ENCODE measurements at regions not wholly inside any gene's neighbourhood (a gene's known extent, or its start where the extent isn't known, plus 50 kb on each side); places are given as distances from the start of the nearest gene placed in this dataset.

GRCh38 chr16:85971902-85972638, 73.1 kb downstream of the IRF8 start:
- ChIA-PET CTCF (no interaction called here), POLR2A (no interaction called here)
- no peak for DNase-seq (ENCODE audit: extremely low spot score)
- TF ChIP-seq ZNF384 (IDR thresholded peaks at IDR 0.05) = no peak
- no peak for TF ChIP-seq SP1 (IDR thresholded peaks at IDR 0.05)
- TF ChIP-seq LEF1 (IDR thresholded peaks at IDR 0.05; ENCODE audit: borderline replicate concordance) = no peak
- TF ChIP-seq CTBP1 (IDR thresholded peaks at IDR 0.05; ENCODE audit: borderline replicate concordance) = no peak
- no peak for TF ChIP-seq FOXK2 (IDR thresholded peaks at IDR 0.05)
- no peak for TF ChIP-seq HDGF (IDR thresholded peaks at IDR 0.05; ENCODE audit: borderline replicate concordance)
- TF ChIP-seq SUZ12 (IDR thresholded peaks at IDR 0.05) = no peak
- TF ChIP-seq NFRKB (IDR thresholded peaks at IDR 0.05) = no peak
- TF ChIP-seq TARDBP (IDR thresholded peaks at IDR 0.05) = no peak

- CTCF ChIA-PET = no interaction called here
- no peak for DNase-seq (ENCODE audit: extremely low spot score)
- TF ChIP-seq FOXK2 (IDR thresholded peaks at IDR 0.05) = no peak
- no peak for TF ChIP-seq ARNT (IDR thresholded peaks at IDR 0.05)
- no peak for TF ChIP-seq NFRKB (IDR thresholded peaks at IDR 0.05)
- no peak for TF ChIP-seq TARDBP (IDR thresholded peaks at IDR 0.05)
- TF ChIP-seq FOXM1 (IDR thresholded peaks at IDR 0.05; ENCODE audit: borderline replicate concordance) = no peak
- TF ChIP-seq ZNF384 (IDR thresholded peaks at IDR 0.05) = no peak
- POLR2A ChIA-PET = no interaction called here
Measured at GRCh38 chr16:85974428-85975375, 75.7 kb downstream of the IRF8 start.

DNA sequence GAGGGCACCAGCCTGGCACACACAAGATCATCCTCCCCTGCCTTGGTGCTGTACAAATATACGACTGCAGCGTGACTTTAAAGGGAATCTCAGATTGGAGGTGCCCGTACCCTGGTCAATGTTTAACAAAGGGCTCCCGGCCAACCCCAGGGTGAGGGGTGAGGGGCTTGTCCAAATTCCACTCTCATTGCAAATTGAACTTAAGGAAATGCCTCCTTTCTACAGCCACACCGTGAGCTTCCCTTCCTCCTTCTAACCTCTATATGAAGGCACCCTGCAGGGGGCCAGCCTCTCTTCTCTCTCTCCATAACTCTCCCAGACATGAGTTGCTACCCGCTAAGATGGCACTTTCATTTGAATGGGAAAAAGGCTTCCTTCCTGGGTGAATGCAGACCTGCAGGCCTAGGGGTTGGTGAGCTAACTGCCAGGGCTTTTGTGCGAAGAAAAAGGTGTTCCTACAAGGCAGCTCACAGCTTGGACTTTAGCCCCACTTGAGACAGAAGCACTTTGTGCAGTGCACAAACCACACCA, 76.6 kb downstream of the IRF8 start:
- DNase-seq (ENCODE audit: extremely low spot score) = no peak
- TF ChIP-seq CTBP1 (IDR thresholded peaks at IDR 0.05; ENCODE audit: borderline replicate concordance) = no peak
- TF ChIP-seq ZNF384 (IDR thresholded peaks at IDR 0.05) = no peak
- no peak for TF ChIP-seq L3MBTL2 (conservative IDR thresholded peaks at IDR 0.05)
- TF ChIP-seq SUZ12 (IDR thresholded peaks at IDR 0.05) = no peak
- no peak for TF ChIP-seq BHLHE40 (IDR thresholded peaks at IDR 0.05; ENCODE audit: borderline replicate concordance)
- TF ChIP-seq ELF4 (IDR thresholded peaks at IDR 0.05) = no peak
- no peak for TF ChIP-seq NFRKB (IDR thresholded peaks at IDR 0.05)
- TF ChIP-seq HDGF (IDR thresholded peaks at IDR 0.05; ENCODE audit: borderline replicate concordance) = no peak
- TF ChIP-seq FOXA1 (IDR thresholded peaks at IDR 0.05) = no peak
- CTCF ChIA-PET = no interaction called here

GRCh38 chr16:85978291-85978775, 79.4 kb downstream of the IRF8 start:
- TF ChIP-seq BHLHE40 (IDR thresholded peaks at IDR 0.05; ENCODE audit: borderline replicate concordance) (no peak), SP1 (IDR thresholded peaks at IDR 0.05) (no peak), FOXA1 (IDR thresholded peaks at IDR 0.05) (no peak), FOXK2 (IDR thresholded peaks at IDR 0.05) (no peak), CTBP1 (IDR thresholded peaks at IDR 0.05; ENCODE audit: borderline replicate concordance) (no peak), SUZ12 (IDR thresholded peaks at IDR 0.05) (no peak), LEF1 (IDR thresholded peaks at IDR 0.05; ENCODE audit: borderline replicate concordance) (no peak), TARDBP (IDR thresholded peaks at IDR 0.05) (no peak), ARNT (IDR thresholded peaks at IDR 0.05) (no peak), ELF4 (IDR thresholded peaks at IDR 0.05) (no peak), L3MBTL2 (conservative IDR thresholded peaks at IDR 0.05) (no peak), HDGF (IDR thresholded peaks at IDR 0.05; ENCODE audit: borderline replicate concordance) (no peak), FOXM1 (IDR thresholded peaks at IDR 0.05; ENCODE audit: borderline replicate concordance) (no peak), ZNF384 (IDR thresholded peaks at IDR 0.05) (no peak)
- no peak for DNase-seq (ENCODE audit: extremely low spot score)
- CTCF ChIA-PET = no interaction called here
- POLR2A ChIA-PET = interaction anchor here (0.8 kb wide), 1 partner anchor 11 kb away, joined by 3 read pairs; no protein-coding TSS in a partner anchor

More for the DNA sequence above, 76.6 kb downstream of the IRF8 start:
- POLR2A ChIA-PET = no interaction called here

DNA sequence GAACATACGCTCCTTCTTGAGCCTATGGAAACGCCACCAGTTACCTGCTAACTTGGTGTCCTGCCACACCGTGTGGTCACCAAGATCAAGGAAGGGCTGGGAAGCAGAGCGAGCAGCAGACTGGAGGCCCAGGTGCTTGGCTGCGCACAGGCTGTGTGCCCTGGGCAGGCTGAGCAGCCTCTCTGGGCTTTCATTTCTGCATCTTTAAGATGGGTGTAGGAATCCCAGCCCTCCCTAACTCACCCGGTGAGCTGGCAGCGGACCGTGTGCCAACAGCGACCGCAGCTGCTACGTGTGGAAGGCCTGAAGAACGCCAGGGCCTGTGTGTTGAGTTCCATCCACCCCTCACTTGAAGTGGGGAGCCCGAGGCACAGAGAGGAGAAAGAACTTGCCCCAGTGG, 80.0 kb downstream of the IRF8 start:
- CTCF ChIA-PET = no interaction called here

GRCh38 chr16:85979605-85980004, 80.6 kb downstream of the IRF8 start:
- no peak for TF ChIP-seq ZNF384 (IDR thresholded peaks at IDR 0.05)
- TF ChIP-seq SUZ12 (IDR thresholded peaks at IDR 0.05) = no peak
- TF ChIP-seq FOXK2 (IDR thresholded peaks at IDR 0.05) = no peak
- TF ChIP-seq ELF4 (IDR thresholded peaks at IDR 0.05) = no peak
- TF ChIP-seq BHLHE40 (IDR thresholded peaks at IDR 0.05; ENCODE audit: borderline replicate concordance) = no peak
- no peak for TF ChIP-seq PKNOX1 (IDR thresholded peaks at IDR 0.05)
- CTCF ChIA-PET = no interaction called here
- no peak for DNase-seq (ENCODE audit: extremely low spot score)
- POLR2A ChIA-PET = no interaction called here

More for the DNA sequence above, 80.0 kb downstream of the IRF8 start:
- TF ChIP-seq HDGF (IDR thresholded peaks at IDR 0.05; ENCODE audit: borderline replicate concordance) (no peak), PKNOX1 (IDR thresholded peaks at IDR 0.05) (no peak), CTBP1 (IDR thresholded peaks at IDR 0.05; ENCODE audit: borderline replicate concordance) (no peak), L3MBTL2 (conservative IDR thresholded peaks at IDR 0.05) (no peak), SUZ12 (IDR thresholded peaks at IDR 0.05) (no peak), FOXM1 (IDR thresholded peaks at IDR 0.05; ENCODE audit: borderline replicate concordance) (no peak), NFRKB (IDR thresholded peaks at IDR 0.05) (no peak), ELF4 (IDR thresholded peaks at IDR 0.05) (no peak), ARNT (IDR thresholded peaks at IDR 0.05) (no peak), TARDBP (IDR thresholded peaks at IDR 0.05) (no peak), SP1 (IDR thresholded peaks at IDR 0.05) (no peak), ZNF384 (IDR thresholded peaks at IDR 0.05) (no peak), FOXA1 (IDR thresholded peaks at IDR 0.05) (no peak), BHLHE40 (IDR thresholded peaks at IDR 0.05; ENCODE audit: borderline replicate concordance) (no peak), FOXK2 (IDR thresholded peaks at IDR 0.05) (no peak), LEF1 (IDR thresholded peaks at IDR 0.05; ENCODE audit: borderline replicate concordance) (no peak)
- no peak for DNase-seq (ENCODE audit: extremely low spot score)
- POLR2A ChIA-PET = no interaction called here
